Sigmoid colon (tissue), 6 donors: ENCODE measurements at regions not wholly inside any gene's neighbourhood (a gene's known extent, or its start where the extent isn't known, plus 50 kb on each side); places are given as distances from the start of the nearest gene placed in this dataset.

Experiments used
- DNase-seq: peaks from one replicate; pipeline ENCODE4 v3.0.0-alpha.2; 2019
- H3K27ac ChIP-seq, 4 donors: fragments of 200-600 bp; sonication (generic); one replicate each; pipeline ENCODE4 v1.5.1; 2016 to 2019; ENCODE audit warnings: mild to moderate bottlenecking in 1 of 4
- H3K27me3 ChIP-seq, 3 donors: fragments of 200-600 bp; sonication (generic); one replicate each; pipeline ENCODE4 v1.5.1; 2019; ENCODE audit warnings: mild to moderate bottlenecking in 1 of 3
- H3K36me3 ChIP-seq, 4 donors: fragments of 200-600 bp; sonication (generic); one replicate each; pipeline ENCODE4 v1.5.1; 2016 to 2019
- H3K4me1 ChIP-seq, 4 donors: fragments of 200-600 bp; sonication (generic); one replicate each; pipeline ENCODE4 v1.5.1; 2017 to 2019
- H3K4me3 ChIP-seq, 4 donors: fragments of 200-600 bp; sonication (generic); one replicate each; pipeline ENCODE4 v1.5.1; 2017 to 2019; ENCODE audit warnings: mild to moderate bottlenecking in 2 of 4, moderate library complexity in 1 of 4
- H3K9me3 ChIP-seq, 4 donors: fragments of 200-600 bp in 3 of 4; sonication (generic) in 3 of 4; one replicate each; pipeline versions ENCODE4 v1.5.1 to v1.6.1; 2013 to 2019
- CTCF ChIP-seq, 4 experiments: fragments of 450-650 bp in 3 of 4; fragments of 200-600 bp in 1 of 4; IDR thresholded peaks; one replicate each; pipeline ENCODE4 v1.5.1; 2016 to 2019; ENCODE audit warnings: antibody characterized with exemption in 4 of 4, mild to moderate bottlenecking in 3 of 4, moderate library complexity in 2 of 4
- EP300 ChIP-seq, 4 donors: sonication (generic); formaldehyde crosslinking; IDR thresholded peaks; one replicate each; pipeline ENCODE4 v1.6.1; 2017; ENCODE audit warnings: antibody characterized with exemption in 4 of 4
- POLR2A ChIP-seq, 2 donors: fragments of 450-650 bp; IDR thresholded peaks; one replicate each; pipeline ENCODE4 v1.6.1; 2016; ENCODE audit warnings: antibody characterized with exemption in 2 of 2, mild to moderate bottlenecking in 2 of 2, moderate library complexity in 2 of 2
- POLR2AphosphoS5 ChIP-seq, 4 donors: sonication (generic); formaldehyde crosslinking; IDR thresholded peaks; one replicate each; pipeline ENCODE4 v1.6.1; 2017; ENCODE audit warnings: antibody characterized with exemption in 4 of 4
- WGBS, 2 donors: extraction: QIAGEN DNeasy Blood & Tissue Kit; methylation state at CpG; one replicate each; pipeline ENCODE4 v1.1.7; 2013; 5-methylcytosine and 5-hydroxymethylcytosine counted together
- intact Hi-C: fragments of 100-400 bp; cut with DNase I; formaldehyde crosslinking; loops from one replicate; pipeline ENCODE4 v1.15.1; 2023
- donor health status: healthy with polysubstance abuse.
- donor health status: healthy.

GRCh38 chr4:180363815-180364214 lies 1879.4 kb upstream of the TENM3 start:
- no peaks in the 10 kb centered on the region for H3K36me3 ChIP-seq
- no peaks in the 10 kb centered on the region for H3K9me3 ChIP-seq
- H3K27me3 ChIP-seq: no peaks in the 10 kb centered on the region
- intact Hi-C loops: no loop called here
- WGBS, 2 donors: 31 to 53% methylated on average over 5 of the region's 5 CpGs
- no peak for DNase-seq
- H3K4me1 ChIP-seq: no peaks in the 10 kb centered on the region
- TF ChIP-seq CTCF (IDR thresholded peaks at IDR 0.05) (no peak), POLR2A (IDR thresholded peaks at IDR 0.05) (no peak), EP300 (IDR thresholded peaks at IDR 0.05) (no peak), POLR2AphosphoS5 (IDR thresholded peaks at IDR 0.05) (no peak)
- no peak overlapping the region for H3K27ac ChIP-seq
- H3K4me3 ChIP-seq: no peak overlapping the region

GRCh38 chr4:180372691-180373090 lies 1870.5 kb upstream of the TENM3 start:
- no peak overlapping the region for H3K4me3 ChIP-seq
- intact Hi-C loops: no loop called here
- H3K9me3 ChIP-seq: no peaks in the 10 kb centered on the region
- H3K27me3 ChIP-seq: no peaks in the 10 kb centered on the region
- TF ChIP-seq POLR2AphosphoS5 (IDR thresholded peaks at IDR 0.05): no peak
- TF ChIP-seq CTCF (IDR thresholded peaks at IDR 0.05): no peak
- H3K36me3 ChIP-seq: no peaks in the 10 kb centered on the region
- no peak for DNase-seq
- H3K27ac ChIP-seq: no peak overlapping the region
- H3K4me1 ChIP-seq: no peaks in the 10 kb centered on the region

- 28 to 52% methylated on average over 1 of the region's 1 CpG for WGBS, 2 donors
- Histone ChIP-seq H3K4me3 (no peak overlapping the region), H3K27me3 (no peaks in the 10 kb centered on the region), H3K9me3 (no peaks in the 10 kb centered on the region), H3K27ac (no peak overlapping the region), H3K36me3 (no peaks in the 10 kb centered on the region), H3K4me1 (no peaks in the 10 kb centered on the region)
- DNase-seq: no peak
- intact Hi-C loops: no loop called here
- TF ChIP-seq CTCF (IDR thresholded peaks at IDR 0.05) (no peak), POLR2AphosphoS5 (IDR thresholded peaks at IDR 0.05) (no peak), EP300 (IDR thresholded peaks at IDR 0.05) (no peak)
These were observed 1865.5 kb upstream of the TENM3 start for GRCh38 chr4:180377741-180378140.

- Histone ChIP-seq H3K27me3 (no peaks in the 10 kb centered on the region), H3K27ac (no peak overlapping the region), H3K4me3 (no peak overlapping the region), H3K9me3 (no peaks in the 10 kb centered on the region), H3K36me3 (no peaks in the 10 kb centered on the region), H3K4me1 (no peaks in the 10 kb centered on the region)
- intact Hi-C loops: no loop called here
- WGBS, 2 donors: 61 to 78% methylated on average over 5 of the region's 5 CpGs
- TF ChIP-seq POLR2A (IDR thresholded peaks at IDR 0.05) (no peak), EP300 (IDR thresholded peaks at IDR 0.05) (no peak), CTCF (IDR thresholded peaks at IDR 0.05) (no peak), POLR2AphosphoS5 (IDR thresholded peaks at IDR 0.05) (no peak)
- DNase-seq: no peak
These were observed 1862.5 kb upstream of the TENM3 start for GRCh38 chr4:180380733-180381132.

GRCh38 chr4:180391613-180392012 lies 1851.6 kb upstream of the TENM3 start:
- Histone ChIP-seq H3K9me3 (no peaks in the 10 kb centered on the region), H3K27ac (no peak overlapping the region), H3K4me1 (no peaks in the 10 kb centered on the region), H3K36me3 (no peaks in the 10 kb centered on the region), H3K27me3 (no peaks in the 10 kb centered on the region), H3K4me3 (no peak overlapping the region)
- DNase-seq: no peak
- 83 to 94% methylated on average over 2 of the region's 2 CpGs for WGBS, 2 donors
- intact Hi-C loops: no loop called here
- no peak for TF ChIP-seq POLR2A (IDR thresholded peaks at IDR 0.05)
